GM21576 (cell line): ENCODE measurements at regions not wholly inside any gene's neighbourhood (a gene's known extent, or its start where the extent isn't known, plus 50 kb on each side); places are given as distances from the start of the nearest gene placed in this dataset.

ENCODE experiments used
- ATAC-seq: cut with Tn5 transposase; IDR thresholded peaks from one replicate; pipeline ENCODE4 v1.9.1; 2021; ENCODE audit warnings: mild to moderate bottlenecking, moderate library complexity; ENCODE audit not compliant: unreplicated experiment

DNA sequence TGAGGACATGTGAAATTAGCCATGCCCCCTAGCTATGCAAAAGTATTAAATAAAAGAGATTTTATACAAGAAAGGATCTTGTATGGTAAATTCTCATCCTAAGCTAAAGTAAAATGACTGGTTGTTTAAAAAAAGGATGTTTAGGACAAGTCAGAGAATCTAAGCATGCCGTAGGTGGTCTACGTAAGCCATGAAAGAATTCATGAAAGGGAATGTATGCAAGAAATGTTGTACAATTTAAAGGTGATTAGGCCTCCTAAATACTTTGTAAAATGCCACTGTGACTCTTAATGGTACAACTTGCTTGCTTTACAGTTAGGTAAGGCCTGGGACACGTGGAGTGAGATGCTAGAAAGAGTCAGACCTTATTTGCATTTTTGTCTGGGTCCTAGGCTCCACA lies 209.0 kb downstream of the EFHB start:
- ATAC-seq = no peak

DNA sequence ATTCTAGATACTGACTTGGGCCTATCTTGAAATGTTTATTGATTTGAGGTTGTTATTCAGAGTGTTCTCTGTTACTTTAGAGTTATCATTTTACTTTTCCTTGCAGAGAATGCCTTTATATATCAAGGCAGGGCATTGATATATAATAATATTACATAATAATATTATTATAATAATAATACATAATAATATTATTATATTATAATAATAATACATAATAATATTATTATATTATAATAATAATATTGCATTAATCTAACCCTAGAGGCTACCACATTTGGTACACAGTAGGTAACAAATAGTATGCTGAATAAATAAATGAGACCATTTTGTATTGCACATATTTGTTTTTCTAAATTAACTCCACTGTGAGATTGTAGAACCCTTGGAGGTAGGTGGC lies 216.3 kb downstream of the EFHB start:
- no peak for ATAC-seq

DNA sequence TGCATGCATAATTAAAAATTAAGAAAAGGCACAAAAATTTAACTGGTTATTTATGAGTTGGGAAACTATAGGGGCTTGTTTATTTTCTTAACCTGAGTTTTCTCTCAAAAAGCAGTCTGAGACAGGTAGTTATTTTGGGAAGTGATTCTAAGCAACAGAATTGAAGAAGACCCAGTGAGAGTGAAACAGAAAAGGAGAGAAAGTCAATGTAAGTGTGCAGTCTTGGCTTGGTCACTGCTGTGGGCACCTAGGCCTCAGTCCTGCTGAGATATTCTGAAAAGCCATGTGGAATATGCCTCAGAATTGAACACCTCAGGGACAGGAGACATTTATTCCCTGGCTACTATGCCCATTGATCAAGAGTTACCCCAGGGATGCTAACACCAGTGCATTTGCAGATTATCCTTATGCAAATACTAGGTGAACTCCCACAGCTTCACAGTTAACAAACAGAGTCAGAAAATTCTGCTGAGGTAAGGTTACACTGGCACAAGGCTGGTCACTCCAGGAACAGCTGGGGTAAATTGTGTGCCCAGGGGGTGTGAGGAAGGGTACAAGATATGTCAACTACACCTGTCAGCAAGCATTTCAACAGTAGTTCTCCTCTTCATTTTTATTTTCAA lies 222.7 kb downstream of the EFHB start:
- ATAC-seq = peak; percentile 74

DNA sequence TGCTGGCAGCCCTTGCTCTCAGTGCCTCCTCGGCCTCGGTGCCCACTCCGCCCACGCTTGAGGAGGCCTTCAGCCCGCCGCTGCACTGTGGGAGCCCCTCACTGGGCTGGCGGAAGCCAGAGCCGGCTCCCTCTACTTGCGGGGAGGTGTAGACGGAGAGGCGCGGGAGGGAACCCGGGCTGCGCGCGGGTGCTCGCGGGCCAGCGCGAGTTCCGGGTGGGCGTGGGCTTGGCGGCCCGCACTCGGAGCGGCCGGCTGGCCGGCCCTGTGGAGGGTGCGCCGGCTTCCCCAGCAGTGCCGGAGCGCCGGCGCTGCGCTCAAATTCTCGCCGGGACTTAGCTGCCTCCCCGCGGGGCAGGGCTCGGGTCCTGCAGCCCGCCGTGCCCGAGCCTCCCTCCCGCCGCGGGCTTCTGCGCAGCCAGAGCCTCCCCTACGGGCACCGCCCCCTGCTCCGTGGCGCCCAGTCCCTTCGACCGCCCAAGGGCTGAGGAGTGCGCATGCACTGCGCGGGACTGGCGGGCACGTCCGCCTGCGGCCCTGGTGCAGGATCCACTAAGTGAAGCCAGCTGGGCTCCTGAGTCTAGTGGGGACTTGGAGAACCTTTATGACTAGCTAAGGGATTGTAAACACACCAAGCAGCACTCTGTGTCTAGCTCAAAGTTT lies 231.5 kb downstream of the EFHB start:
- ATAC-seq = no peak

DNA sequence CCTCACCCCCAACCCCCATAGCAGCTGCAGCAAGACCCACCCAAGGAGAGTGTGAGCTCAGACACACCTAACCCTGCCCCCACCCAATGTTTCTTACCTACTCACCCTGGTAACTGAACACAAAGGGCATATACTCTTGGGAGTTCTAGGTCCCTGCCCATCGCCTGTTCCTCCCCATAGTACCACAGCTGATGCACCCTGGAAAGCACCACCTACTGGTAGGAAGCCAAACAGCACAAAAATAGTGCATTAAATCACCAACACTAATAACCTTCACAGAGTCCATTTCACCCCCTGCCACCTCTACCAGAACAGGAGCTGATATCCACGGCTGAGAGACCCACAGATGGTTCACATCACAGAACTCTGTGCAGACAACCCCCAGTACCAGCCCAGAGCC lies 245.2 kb downstream of the EFHB start:
- ATAC-seq = peak; percentile 53

DNA sequence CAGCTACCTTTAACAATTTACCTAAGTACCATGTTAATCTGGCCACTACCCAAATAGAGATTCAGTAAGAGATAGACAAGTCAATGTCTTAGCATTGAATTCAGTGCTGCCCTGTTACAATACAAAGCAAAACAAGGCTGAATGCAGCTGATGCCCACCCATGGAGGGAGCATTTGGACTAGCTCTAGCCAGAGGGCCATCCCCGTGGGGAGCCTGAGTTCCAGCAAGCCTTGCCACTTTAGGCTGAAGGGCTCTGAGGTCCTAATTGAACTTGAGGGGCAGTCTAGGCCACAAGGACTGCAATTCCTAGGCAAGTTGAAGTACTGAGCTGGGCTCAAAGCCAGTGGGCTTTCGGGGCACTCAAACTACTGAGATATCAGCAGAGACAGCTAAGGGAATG lies 265.9 kb downstream of the EFHB start:
- no peak for ATAC-seq

DNA sequence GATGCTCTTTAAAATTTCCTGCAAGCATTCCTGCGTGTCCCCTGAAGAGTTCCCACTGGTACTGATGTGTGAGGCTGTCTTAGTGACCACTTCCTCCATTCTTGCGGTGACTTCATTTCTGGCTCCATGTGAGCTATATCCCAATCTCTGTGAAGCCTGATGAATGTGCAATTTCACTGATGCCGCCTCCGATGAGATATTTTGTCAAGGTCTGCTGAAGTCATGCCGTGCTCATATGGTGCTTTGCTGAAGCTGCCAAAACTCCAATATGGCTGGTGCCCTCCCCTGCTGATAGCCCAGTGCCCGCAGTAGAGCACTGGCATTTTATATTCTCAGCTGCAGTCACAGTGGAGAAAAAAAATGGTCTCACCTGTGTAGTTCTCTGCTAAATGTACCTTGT lies 271.5 kb downstream of the EFHB start:
- ATAC-seq = no peak

DNA sequence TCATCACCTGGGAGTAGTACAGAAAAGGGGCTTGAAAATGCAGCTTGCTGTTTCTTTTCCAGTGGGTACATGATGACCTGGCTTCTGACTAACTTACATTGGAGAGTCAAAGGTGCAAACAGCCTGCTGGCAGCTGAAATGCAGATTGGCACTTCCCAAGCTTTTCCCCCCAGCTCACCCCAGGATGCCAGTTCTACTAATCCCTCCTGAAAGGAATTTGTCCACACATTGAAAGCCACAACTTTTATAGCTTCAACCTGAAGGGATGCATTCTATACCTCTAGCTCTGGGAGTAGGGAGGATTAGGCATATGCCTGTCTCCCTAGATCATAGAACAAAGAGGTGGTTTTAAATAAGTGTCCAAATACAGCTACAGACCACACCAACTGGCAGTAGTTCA lies 281.7 kb downstream of the EFHB start:
- ATAC-seq = no peak

DNA sequence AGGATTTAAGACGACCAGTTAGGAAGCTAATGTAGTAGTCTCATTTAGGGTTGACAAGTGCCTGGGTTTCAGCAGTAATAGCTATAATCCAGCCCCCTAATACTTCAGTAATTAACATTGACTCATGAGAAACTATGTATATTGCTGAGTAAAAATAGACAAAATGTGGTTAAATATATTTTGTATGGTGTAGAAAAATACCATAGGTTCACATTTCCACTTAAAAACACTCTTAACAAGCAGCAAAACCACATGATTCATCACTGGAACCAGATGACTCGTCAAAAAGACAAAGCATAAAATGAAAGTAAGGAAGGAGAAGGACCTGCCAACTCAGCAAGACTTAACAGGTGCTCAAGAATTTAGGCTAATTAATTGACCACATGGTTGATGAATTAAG lies 288.9 kb downstream of the EFHB start:
- peak; percentile 59 for ATAC-seq

DNA sequence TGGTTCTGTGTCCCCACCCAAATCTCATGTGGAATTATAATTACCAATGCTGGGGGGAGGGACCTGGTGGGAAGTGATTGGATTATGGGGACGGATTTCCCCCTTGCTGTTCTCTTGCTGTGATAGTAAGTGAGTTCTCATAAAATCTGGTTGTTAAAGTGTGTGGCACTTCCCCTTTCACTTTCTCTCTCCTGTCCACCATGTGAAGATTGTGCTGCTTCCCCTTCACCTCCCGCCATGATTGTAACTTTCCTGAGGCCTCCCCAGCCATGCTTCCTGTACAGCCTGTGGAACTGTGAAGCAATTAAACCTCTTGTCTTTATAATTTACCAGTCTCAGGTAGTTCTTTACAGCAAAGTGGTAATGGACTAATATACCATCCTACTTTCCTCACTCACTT lies 289.6 kb downstream of the EFHB start:
- peak; percentile 73 for ATAC-seq

DNA sequence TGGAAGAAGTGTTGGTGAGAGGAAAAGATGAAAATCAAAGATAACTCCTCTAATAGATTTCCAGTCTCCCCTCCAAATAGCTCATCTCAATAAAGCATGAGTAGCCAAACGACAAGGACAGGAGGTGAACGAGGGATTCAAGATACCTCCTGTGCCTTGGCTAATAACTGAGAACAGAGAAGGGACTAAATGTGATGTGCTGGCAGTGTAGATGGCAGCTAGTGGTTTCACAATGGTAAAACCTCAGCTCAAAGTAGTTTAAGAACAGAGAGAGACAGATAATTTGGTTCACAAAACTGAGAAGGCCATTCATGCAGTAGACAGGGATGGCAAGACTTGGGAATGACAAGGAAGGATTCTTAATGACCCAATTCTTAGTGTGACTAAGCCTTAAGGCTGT lies 292.6 kb downstream of the EFHB start:
- no peak for ATAC-seq

DNA sequence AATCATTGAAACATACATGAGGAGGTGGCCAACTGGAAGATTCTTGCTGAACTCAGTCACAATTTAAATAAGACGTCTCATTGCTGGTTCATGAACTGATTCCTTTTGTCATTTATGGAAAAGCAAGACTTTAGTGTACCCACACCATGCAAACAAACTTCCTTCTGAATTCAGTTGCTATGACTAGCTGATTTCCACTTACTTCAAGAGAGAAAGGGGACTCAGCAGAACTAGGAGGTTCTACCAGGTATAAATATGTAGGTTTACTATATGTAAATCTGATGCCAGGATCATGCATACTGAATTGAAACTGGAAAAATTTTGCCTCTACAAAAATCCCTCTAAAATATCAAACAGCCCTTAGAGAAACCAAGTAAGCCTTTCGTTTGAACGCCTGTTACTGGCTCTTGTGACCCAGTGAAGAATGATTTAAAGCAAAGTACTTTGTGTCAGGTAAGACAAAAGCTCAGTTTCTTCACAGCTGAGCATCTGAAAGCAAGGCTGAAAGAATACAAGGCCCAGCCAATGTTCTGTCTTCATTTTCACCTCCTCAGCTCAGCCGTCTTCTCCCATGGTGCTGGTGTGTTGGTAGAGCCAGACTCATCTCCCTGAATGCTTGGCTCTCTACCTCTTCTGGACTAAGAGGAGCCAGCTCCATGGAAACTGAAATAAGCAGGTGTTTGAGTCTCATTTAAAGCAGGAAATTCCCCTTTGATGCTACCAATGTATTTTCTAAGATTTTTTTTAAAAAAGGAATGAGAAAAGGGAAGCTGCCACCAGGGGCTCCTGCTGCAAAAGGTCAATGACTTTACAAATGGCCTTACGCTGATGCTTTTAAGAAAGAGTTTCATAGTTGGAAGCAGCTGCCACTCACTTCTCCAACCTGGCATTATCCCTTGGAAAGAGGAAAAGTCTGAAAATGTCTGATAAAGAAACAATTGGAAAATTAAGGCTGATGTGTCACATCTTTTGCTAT lies 301.6 kb downstream of the EFHB start:
- ATAC-seq = no peak

DNA sequence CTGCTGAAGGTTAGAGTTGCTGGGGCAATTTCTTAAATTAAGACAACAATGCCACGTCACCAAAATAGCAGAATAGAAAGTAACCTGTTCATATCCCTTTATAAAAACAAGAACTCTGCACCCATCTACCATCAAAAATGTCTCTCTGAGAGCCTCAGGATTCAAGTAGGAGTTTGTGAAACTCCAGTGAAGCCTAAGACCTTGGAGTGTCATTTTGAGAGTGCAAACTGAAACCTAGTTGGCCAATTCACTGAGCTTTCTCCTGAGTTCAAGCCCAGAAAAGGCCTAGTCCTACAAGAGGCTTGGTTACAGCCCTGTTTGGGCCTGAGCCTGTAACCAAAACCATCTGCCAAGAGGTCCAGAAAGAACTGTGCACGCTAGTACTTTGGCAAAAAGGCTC lies 335.1 kb downstream of the EFHB start:
- ATAC-seq = peak; percentile 63

DNA sequence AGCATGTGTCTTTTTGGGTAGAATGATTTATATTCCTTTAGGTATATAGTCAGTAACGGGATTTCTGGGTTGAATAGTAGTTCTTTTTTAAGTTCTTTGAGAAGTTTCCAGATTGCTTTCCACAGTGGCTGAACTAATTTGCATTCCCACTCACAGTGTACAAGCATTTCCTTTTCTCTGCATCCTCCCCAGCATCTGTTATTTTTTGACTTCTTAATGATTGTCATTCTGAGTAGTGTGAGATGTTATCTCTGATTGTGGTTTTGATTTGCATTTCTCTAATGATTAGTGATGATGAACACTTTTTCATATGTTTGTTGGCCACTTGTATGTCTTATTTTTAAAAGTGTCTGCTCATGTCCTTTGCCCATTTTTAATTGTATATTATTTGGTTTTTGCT lies 337.6 kb downstream of the EFHB start:
- ATAC-seq = peak; percentile 58

DNA sequence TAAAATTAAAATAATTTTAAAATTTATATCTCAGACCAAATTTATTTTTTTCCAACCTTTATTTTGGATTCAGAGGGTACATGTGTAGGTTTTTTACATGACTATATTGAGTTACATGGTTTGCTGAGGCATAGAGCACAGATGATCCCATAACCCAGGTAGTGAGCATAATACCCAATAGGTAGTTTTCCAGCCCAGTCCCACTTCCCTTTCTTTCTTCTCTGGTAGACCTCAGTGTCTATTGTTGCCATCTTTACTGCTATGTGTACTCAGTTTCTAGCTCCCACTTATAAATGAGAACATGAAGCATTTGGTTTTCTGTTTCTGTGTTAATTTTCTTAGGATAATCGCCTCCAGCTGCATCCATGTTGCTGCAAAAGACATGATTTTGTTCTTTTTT lies 338.1 kb downstream of the EFHB start:
- ATAC-seq = no peak
